SK-N-SH treated with all-trans-retinoic acid at 6 μM for 48 hours (cell line): ENCODE measurements at regions not wholly inside any gene's neighbourhood (a gene's known extent, or its start where the extent isn't known, plus 50 kb on each side); places are given as distances from the start of the nearest gene placed in this dataset.

Source experiments
- ATAC-seq: fragments of 200-7000 bp; cut with Tn5 transposase; 3 replicates; pipeline ENCODE4 v1.9.1; 2020; ENCODE audit warnings: mild to moderate bottlenecking, moderate library complexity
- BACH2 ChIP-seq: fragments of 250-450 bp; sonication (Bioruptor Pico); IDR thresholded peaks from 2 replicates; pipeline ENCODE4 v1.9.0; 2021; ENCODE audit warnings: mild to moderate bottlenecking, borderline replicate concordance
- CSDC2 ChIP-seq: fragments of 250-450 bp; sonication (Bioruptor Pico); IDR thresholded peaks from 2 replicates; pipeline ENCODE4 v1.5.0; 2020; ENCODE audit warnings: mild to moderate bottlenecking, moderate library complexity
- ESRRG ChIP-seq: fragments of 250-450 bp; sonication (Bioruptor Pico); IDR thresholded peaks from 2 replicates; pipeline ENCODE4 v1.6.1; 2021; ENCODE audit warnings: mild to moderate bottlenecking
- GLIS3 ChIP-seq: fragments of 250-450 bp; sonication (Bioruptor Pico); IDR thresholded peaks from 2 replicates; pipeline ENCODE4 v1.5.0; 2020; ENCODE audit warnings: mild to moderate bottlenecking, moderate library complexity
- OSR1 ChIP-seq: fragments of 250-450 bp; sonication (Bioruptor Pico); IDR thresholded peaks from 2 replicates; pipeline ENCODE4 v1.8.0; 2022; ENCODE audit warnings: moderate library complexity, mild to moderate bottlenecking, inconsistent platforms
- PPARA ChIP-seq: fragments of 250-450 bp; sonication (Bioruptor Pico); IDR thresholded peaks from 2 replicates; pipeline ENCODE4 v1.5.0; 2020; ENCODE audit warnings: mild to moderate bottlenecking, borderline replicate concordance
- RARB ChIP-seq: fragments of 250-450 bp; sonication (Bioruptor Pico); IDR thresholded peaks from 2 replicates; pipeline ENCODE4 v1.8.0; 2021; ENCODE audit warnings: mild to moderate bottlenecking, moderate library complexity
- SNAI2 ChIP-seq: fragments of 250-450 bp; sonication (Bioruptor Pico); IDR thresholded peaks from 2 replicates; pipeline ENCODE4 v1.5.0; 2020; ENCODE audit warnings: mild to moderate bottlenecking, moderate library complexity
- TCF4 ChIP-seq: fragments of 250-450 bp; sonication (Bioruptor Pico); IDR thresholded peaks from 2 replicates; pipeline ENCODE4 v1.8.0; 2021; ENCODE audit warnings: mild to moderate bottlenecking, moderate library complexity, borderline replicate concordance
- TOX ChIP-seq: fragments of 250-450 bp; sonication (Bioruptor Pico); IDR thresholded peaks from 2 replicates; pipeline ENCODE4 v1.8.0; 2021; ENCODE audit warnings: mild to moderate bottlenecking, moderate library complexity, borderline replicate concordance
- ZC3H10 ChIP-seq: fragments of 250-450 bp; sonication (Bioruptor Pico); IDR thresholded peaks from 2 replicates; pipeline ENCODE4 v1.5.1; 2021; ENCODE audit warnings: mild to moderate bottlenecking, moderate library complexity
- ZFP30 ChIP-seq: fragments of 450-650 bp; formaldehyde crosslinking; IDR thresholded peaks from 2 replicates; pipeline ENCODE4 v1.5.0; 2022; ENCODE audit warnings: mild to moderate bottlenecking, moderate library complexity
- ZNF565 ChIP-seq: fragments of 450-650 bp; formaldehyde crosslinking; conservative IDR thresholded peaks from 2 replicates; pipeline ENCODE4 v1.5.0; 2020; ENCODE audit warnings: low read depth, mild to moderate bottlenecking, moderate library complexity
- ZNF70 ChIP-seq: fragments of 450-650 bp; formaldehyde crosslinking; IDR thresholded peaks from 2 replicates; pipeline ENCODE4 v1.5.0; 2020; ENCODE audit warnings: mild to moderate bottlenecking, moderate library complexity
- ZNF8 ChIP-seq: fragments of 450-650 bp; formaldehyde crosslinking; IDR thresholded peaks from 2 replicates; pipeline ENCODE4 v1.5.0; 2020; ENCODE audit warnings: mild to moderate bottlenecking, moderate library complexity
- TF ChIP-seq, protein P1 (sequence below): fragments of 250-450 bp; sonication (Bioruptor Pico); IDR thresholded peaks from 2 replicates; pipeline ENCODE4 v1.8.0; 2020; ENCODE audit warnings: mild to moderate bottlenecking, moderate library complexity, borderline replicate concordance
- TF ChIP-seq, protein P2 (sequence below): fragments of 250-450 bp; sonication (Bioruptor Pico); IDR thresholded peaks from 2 replicates; pipeline ENCODE4 v1.8.0; 2021; ENCODE audit warnings: low read depth, mild to moderate bottlenecking, moderate library complexity, borderline replicate concordance
- TF ChIP-seq, protein P3 (sequence below): fragments of 250-450 bp; sonication (Bioruptor Pico); IDR thresholded peaks from 2 replicates; pipeline ENCODE4 v1.5.1; 2020; ENCODE audit warnings: low read depth, mild to moderate bottlenecking, moderate library complexity
- TF ChIP-seq, protein P4 (sequence below): fragments of 250-450 bp; sonication (Bioruptor Pico); IDR thresholded peaks from 2 replicates; pipeline ENCODE4 v1.5.1; 2021; ENCODE audit warnings: mild to moderate bottlenecking, moderate library complexity

DNA sequence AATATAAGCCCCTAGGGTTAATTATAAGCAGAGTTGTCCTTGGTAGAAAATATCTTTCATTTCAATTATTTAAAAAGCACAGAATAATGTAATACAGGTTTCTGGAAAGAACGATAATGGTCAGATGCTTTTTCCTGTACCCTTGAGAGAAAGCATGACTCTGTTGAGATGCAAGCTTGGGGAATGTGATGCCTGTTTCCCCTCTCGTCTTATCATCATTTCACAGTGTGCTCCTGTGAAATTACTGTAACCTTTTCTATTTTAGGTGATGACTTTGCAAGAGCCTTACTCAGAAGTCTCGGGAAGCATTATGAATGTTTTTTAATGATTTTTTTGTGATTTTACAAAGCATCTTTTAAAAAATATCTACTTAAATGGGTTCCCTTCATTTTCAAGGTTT is 243.0 kb downstream of the POLR1F start:
- TF ChIP-seq ZFP30 (CRISPR knock-in tag) = no peak
- TF ChIP-seq GLIS3 (CRISPR knock-in tag) = no peak
- TF ChIP-seq, protein P1, sequence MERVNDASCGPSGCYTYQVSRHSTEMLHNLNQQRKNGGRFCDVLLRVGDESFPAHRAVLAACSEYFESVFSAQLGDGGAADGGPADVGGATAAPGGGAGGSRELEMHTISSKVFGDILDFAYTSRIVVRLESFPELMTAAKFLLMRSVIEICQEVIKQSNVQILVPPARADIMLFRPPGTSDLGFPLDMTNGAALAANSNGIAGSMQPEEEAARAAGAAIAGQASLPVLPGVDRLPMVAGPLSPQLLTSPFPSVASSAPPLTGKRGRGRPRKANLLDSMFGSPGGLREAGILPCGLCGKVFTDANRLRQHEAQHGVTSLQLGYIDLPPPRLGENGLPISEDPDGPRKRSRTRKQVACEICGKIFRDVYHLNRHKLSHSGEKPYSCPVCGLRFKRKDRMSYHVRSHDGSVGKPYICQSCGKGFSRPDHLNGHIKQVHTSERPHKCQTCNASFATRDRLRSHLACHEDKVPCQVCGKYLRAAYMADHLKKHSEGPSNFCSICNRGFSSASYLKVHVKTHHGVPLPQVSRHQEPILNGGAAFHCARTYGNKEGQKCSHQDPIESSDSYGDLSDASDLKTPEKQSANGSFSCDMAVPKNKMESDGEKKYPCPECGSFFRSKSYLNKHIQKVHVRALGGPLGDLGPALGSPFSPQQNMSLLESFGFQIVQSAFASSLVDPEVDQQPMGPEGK (CRISPR knock-in tag) = no peak
- no peak for TF ChIP-seq TOX
- TF ChIP-seq PPARA = no peak
- TF ChIP-seq, protein P2, sequence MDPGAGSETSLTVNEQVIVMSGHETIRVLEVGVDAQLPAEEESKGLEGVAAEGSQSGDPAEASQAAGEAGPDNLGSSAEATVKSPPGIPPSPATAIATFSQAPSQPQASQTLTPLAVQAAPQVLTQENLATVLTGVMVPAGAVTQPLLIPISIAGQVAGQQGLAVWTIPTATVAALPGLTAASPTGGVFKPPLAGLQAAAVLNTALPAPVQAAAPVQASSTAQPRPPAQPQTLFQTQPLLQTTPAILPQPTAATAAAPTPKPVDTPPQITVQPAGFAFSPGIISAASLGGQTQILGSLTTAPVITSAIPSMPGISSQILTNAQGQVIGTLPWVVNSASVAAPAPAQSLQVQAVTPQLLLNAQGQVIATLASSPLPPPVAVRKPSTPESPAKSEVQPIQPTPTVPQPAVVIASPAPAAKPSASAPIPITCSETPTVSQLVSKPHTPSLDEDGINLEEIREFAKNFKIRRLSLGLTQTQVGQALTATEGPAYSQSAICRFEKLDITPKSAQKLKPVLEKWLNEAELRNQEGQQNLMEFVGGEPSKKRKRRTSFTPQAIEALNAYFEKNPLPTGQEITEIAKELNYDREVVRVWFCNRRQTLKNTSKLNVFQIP = no peak
- TF ChIP-seq ZNF8 = no peak
- no peak for TF ChIP-seq RARB
- no peak for TF ChIP-seq ZNF565 (CRISPR knock-in tag)
- TF ChIP-seq BACH2 (CRISPR knock-in tag) = no peak
- TF ChIP-seq ESRRG (CRISPR knock-in tag) = no peak
- TF ChIP-seq TCF4 = no peak
- no peak for TF ChIP-seq ZNF70 (CRISPR knock-in tag)
- TF ChIP-seq, protein P3, sequence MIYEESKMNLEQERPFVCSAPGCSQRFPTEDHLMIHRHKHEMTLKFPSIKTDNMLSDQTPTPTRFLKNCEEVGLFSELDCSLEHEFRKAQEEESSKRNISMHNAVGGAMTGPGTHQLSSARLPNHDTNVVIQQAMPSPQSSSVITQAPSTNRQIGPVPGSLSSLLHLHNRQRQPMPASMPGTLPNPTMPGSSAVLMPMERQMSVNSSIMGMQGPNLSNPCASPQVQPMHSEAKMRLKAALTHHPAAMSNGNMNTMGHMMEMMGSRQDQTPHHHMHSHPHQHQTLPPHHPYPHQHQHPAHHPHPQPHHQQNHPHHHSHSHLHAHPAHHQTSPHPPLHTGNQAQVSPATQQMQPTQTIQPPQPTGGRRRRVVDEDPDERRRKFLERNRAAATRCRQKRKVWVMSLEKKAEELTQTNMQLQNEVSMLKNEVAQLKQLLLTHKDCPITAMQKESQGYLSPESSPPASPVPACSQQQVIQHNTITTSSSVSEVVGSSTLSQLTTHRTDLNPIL (CRISPR knock-in tag) = no peak
- TF ChIP-seq, protein P4, sequence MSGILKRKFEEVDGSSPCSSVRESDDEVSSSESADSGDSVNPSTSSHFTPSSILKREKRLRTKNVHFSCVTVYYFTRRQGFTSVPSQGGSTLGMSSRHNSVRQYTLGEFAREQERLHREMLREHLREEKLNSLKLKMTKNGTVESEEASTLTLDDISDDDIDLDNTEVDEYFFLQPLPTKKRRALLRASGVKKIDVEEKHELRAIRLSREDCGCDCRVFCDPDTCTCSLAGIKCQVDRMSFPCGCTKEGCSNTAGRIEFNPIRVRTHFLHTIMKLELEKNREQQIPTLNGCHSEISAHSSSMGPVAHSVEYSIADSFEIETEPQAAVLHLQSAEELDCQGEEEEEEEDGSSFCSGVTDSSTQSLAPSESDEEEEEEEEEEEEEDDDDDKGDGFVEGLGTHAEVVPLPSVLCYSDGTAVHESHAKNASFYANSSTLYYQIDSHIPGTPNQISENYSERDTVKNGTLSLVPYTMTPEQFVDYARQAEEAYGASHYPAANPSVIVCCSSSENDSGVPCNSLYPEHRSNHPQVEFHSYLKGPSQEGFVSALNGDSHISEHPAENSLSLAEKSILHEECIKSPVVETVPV (CRISPR knock-in tag) = no peak
- TF ChIP-seq OSR1 (CRISPR knock-in tag) = no peak
- TF ChIP-seq ZC3H10 (CRISPR knock-in tag) = no peak
- TF ChIP-seq, all 23 proteins: peak for 0
- ATAC-seq = no peak

DNA sequence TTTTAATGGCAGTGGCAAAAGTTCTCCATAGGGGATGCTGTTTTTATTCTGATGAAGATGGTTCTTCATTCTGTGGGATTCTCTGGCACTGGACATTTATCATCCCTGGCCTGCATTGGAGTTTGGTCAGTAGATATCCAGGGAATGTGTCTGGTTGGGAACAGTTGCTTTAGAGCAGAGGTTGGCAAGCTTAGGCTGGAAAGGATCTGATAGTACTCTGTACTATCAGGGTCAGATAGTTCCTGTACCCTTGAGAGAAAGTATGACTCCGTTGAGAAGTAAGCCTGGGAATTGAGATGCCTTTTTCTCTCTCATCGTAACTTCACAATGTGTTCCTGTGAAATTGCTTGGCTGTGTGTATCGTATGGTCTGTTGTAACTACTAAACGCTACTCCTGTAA is 244.1 kb downstream of the POLR1F start:
- no peak for ATAC-seq
- TF ChIP-seq, protein P3 (CRISPR knock-in tag) = no peak
- TF ChIP-seq ESRRG (CRISPR knock-in tag) (no peak), TCF4 (no peak), CSDC2 (CRISPR knock-in tag) (no peak), GLIS3 (CRISPR knock-in tag) (no peak), SNAI2 (CRISPR knock-in tag) (no peak), ZNF565 (CRISPR knock-in tag) (no peak)

DNA sequence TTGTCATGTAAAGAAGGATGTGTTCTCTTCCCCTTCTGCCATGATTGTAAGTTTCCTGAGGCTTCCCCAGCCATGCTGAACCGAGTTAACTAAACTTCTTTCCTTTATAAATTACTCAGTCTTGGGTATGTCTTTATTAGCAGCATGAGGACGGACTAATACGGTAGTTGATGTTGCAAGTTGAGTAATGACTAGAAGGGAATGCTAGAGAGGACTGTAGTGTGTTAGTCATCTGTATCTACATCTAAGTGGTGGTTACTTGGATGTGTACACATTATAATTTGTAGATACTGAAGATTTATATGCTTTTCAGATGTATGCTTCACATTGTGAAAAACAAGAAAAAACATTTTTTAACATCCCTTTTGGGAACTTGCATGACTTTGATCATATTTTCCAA is 244.6 kb downstream of the POLR1F start:
- no peak for ATAC-seq

More for the DNA sequence above, 244.6 kb downstream of the POLR1F start:
- TF ChIP-seq, protein P3 (CRISPR knock-in tag) = no peak
- TF ChIP-seq, protein P1 (CRISPR knock-in tag) = no peak
- no peak for TF ChIP-seq GLIS3 (CRISPR knock-in tag)
- TF ChIP-seq, all 23 proteins: peak for 0
